Liver (tissue), 3 donors: ENCODE measurements at regions not wholly inside any gene's neighbourhood (a gene's known extent, or its start where the extent isn't known, plus 50 kb on each side); places are given as distances from the start of the nearest gene placed in this dataset.

ENCODE experiments used
- CTCF ChIP-seq: fragments of 150-350 bp; IDR thresholded peaks from 2 replicates; pipeline ENCODE4 v1.5.1; 2017; ENCODE audit warnings: improper control_type of control experiment, low read depth, low read length; ENCODE audit not compliant: missing input control
- TAF1 ChIP-seq: conservative IDR thresholded peaks from 2 replicates; pipeline ENCODE4 v1.6.1; 2016; ENCODE audit warnings: antibody characterized with exemption, mild to moderate bottlenecking
- donor health status: healthy.
- donor health status: healthy.

GRCh38 chr2:200194746-200195145 is 111.7 kb upstream of the SPATS2L start:
- TF ChIP-seq CTCF = no peak
- TF ChIP-seq TAF1 = no peak
